ENCODE measurements at regions not wholly inside any gene's neighbourhood (a gene's known extent, or its start where the extent isn't known, plus 50 kb on each side); places are given as distances from the start of the nearest gene placed in this dataset.
"Not testable (repeated sequence)": the region's sequence is repeated elsewhere in the genome, so short reads cannot be mapped to it uniquely, and the experiment has no call there.

DNA sequence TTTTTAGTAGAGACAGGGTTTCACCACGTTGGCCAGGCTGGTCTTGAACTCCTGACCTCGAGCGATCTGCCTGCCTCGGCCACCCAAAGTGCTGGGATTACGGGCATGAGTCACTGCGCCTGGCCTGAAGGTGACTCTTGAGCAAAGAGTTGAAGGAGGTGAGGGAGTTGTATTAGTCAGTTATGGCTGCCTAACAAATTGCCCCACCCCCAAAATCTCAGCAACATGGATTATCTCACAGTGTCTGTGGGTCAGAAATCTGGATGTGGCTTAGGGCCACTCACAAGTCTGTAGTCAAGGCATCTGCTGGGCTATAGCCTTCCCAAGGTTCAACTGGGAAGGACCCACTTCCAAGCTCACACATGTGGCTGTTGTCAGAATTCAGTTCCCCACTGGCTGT lies 52.8 kb upstream of the ADGRE5 start:
- Histone ChIP-seq H3K36me3 (ENCODE audit: insufficient read depth, low read length) (no peaks in the 10 kb centered on the region), H3K4me3 (no peak overlapping the region), H3K9me3 (ENCODE audit: low read depth, low read length) (no peaks in the 10 kb centered on the region), H3K9ac (ENCODE audit: insufficient read length) (no peak overlapping the region), H3K27ac (no peak overlapping the region)
- DNase-seq (ENCODE audit: low read depth, low spot score), result no peak
- TF ChIP-seq FOXP2 (optimal IDR thresholded peaks at IDR 0.05; ENCODE audit: control extremely low read depth, extremely low read length, insufficient read depth) (no peak), POLR2AphosphoS5 (IDR thresholded peaks at IDR 0.05; ENCODE audit: borderline replicate concordance, low read depth, low read length) (no peak), EZH2 (IDR thresholded peaks at IDR 0.05) (no peak)

DNA sequence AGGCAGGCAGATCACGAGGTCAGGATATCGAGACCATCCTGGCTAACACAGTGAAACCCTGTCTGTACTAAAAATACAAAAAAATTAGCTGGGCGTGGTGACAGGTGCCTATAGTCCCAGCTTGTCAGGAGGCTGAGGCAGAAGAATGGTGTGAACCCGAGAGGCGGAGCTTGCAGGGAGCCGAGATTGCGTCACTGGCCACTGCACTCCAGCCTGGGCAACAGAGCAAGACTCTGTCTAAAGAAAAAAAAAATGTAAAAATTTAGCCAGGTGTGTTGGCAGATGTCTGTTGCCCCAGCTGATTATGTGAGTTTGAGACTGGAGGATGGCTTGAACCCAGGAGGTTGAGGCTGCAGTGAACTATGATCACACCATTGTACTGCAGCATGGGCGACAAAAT lies 54.2 kb upstream of the ADGRE5 start:
- not testable (repeated sequence) for H3K4me3 ChIP-seq; H3K27ac ChIP-seq; H3K9me3 ChIP-seq (ENCODE audit: low read depth, low read length); H3K9ac ChIP-seq (ENCODE audit: insufficient read length); H3K36me3 ChIP-seq (ENCODE audit: insufficient read depth, low read length); DNase-seq (ENCODE audit: low read depth, low spot score)

DNA sequence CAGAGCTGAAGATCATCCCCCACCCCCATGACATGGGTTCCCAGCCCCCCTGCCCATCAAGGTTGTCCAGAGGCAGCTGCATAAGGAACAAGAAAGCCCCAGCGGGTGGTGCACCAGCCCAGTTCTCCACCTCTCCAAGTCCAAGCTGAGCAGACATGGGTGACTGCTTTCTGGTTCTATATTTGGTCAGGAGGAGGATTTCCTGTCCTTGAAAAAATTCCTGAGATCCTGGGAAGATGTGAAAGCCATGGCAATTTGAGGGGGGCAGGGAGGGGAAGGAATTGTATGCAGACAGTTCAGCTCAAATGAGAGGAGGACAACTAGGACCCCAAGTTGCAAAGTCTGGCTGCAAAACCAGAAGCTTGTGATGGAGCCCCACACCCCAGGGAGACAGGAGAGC lies 55.4 kb upstream of the ADGRE5 start:
- TF ChIP-seq EZH2 (IDR thresholded peaks at IDR 0.05) (no peak), POLR2AphosphoS5 (IDR thresholded peaks at IDR 0.05; ENCODE audit: borderline replicate concordance, low read depth, low read length) (no peak), FOXP2 (optimal IDR thresholded peaks at IDR 0.05; ENCODE audit: control extremely low read depth, extremely low read length, insufficient read depth) (no peak)
- Histone ChIP-seq H3K9me3 (ENCODE audit: low read depth, low read length) (no peaks in the 10 kb centered on the region), H3K36me3 (ENCODE audit: insufficient read depth, low read length) (no peaks in the 10 kb centered on the region), H3K27ac (no peak overlapping the region), H3K9ac (ENCODE audit: insufficient read length) (no peak overlapping the region), H3K4me3 (no peak overlapping the region)
- no peak for DNase-seq (ENCODE audit: low read depth, low spot score)

DNA sequence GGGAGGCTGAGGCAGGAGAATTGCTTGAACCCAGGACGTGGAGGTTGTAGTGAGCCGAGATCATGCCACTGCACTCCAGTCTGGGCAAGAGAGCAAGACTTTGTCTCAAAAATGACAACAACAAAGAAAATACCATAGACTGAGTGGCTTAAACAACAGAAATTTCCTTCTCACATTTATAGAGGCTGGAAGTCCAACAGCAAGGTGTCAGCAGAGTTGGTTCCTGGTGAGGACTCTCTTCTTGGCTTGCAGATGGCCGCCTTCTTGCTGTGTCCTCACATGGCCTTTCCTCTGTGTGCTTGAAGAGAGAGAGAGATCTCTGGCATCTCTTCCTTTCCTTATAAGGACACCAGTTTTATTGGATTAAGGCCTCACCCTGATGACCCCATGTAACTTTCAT lies 56.1 kb upstream of the ADGRE5 start:
- Histone ChIP-seq H3K9ac (ENCODE audit: insufficient read length) (no peak overlapping the region), H3K27ac (no peak overlapping the region), H3K36me3 (ENCODE audit: insufficient read depth, low read length) (no peaks in the 10 kb centered on the region), H3K4me3 (no peak overlapping the region), H3K9me3 (ENCODE audit: low read depth, low read length) (no peaks in the 10 kb centered on the region)
- no peak for TF ChIP-seq FOXP2 (optimal IDR thresholded peaks at IDR 0.05; ENCODE audit: control extremely low read depth, extremely low read length, insufficient read depth)
- TF ChIP-seq POLR2AphosphoS5 (IDR thresholded peaks at IDR 0.05; ENCODE audit: borderline replicate concordance, low read depth, low read length), result no peak
- TF ChIP-seq EZH2 (IDR thresholded peaks at IDR 0.05), result no peak
- no peak for DNase-seq (ENCODE audit: low read depth, low spot score)

DNA sequence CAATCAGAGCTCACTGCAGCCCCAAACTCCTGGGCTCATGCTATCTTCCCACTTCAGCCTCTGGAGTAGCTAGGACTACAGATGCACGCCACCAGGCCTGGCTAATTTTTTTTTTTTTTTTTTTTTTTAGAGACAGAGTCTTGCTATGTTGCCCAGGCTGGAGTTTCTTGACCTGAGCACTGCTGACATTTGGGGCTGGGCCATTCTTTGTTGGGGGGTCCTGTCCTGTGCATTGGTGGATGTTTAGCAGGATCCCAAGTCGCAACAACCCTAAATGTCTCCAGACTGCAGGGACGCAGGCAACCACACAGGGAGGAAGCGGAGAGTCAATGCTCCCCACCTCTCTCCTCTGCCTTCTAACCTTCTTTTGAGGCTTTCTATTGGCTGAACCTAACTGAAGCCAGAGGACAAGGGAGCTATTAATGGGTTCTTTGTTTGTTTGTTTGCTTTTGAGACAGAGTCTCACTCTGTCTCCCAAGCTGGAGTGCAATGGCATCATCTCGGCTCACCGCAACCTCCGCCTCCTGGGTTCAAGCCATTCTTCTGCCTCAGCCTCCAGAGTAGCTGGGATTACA lies 58.3 kb upstream of the ADGRE5 start:
- Histone ChIP-seq H3K9ac (ENCODE audit: insufficient read length) (no peak overlapping the region), H3K9me3 (ENCODE audit: low read depth, low read length) (no peaks in the 10 kb centered on the region), H3K27ac (no peak overlapping the region), H3K36me3 (ENCODE audit: insufficient read depth, low read length) (no peaks in the 10 kb centered on the region), H3K4me3 (no peak overlapping the region)
- DNase-seq (ENCODE audit: low read depth, low spot score), result no peak
- TF ChIP-seq EZH2 (IDR thresholded peaks at IDR 0.05), result no peak
- no peak for TF ChIP-seq POLR2AphosphoS5 (IDR thresholded peaks at IDR 0.05; ENCODE audit: borderline replicate concordance, low read depth, low read length)
- no peak for TF ChIP-seq FOXP2 (optimal IDR thresholded peaks at IDR 0.05; ENCODE audit: control extremely low read depth, extremely low read length, insufficient read depth)

DNA sequence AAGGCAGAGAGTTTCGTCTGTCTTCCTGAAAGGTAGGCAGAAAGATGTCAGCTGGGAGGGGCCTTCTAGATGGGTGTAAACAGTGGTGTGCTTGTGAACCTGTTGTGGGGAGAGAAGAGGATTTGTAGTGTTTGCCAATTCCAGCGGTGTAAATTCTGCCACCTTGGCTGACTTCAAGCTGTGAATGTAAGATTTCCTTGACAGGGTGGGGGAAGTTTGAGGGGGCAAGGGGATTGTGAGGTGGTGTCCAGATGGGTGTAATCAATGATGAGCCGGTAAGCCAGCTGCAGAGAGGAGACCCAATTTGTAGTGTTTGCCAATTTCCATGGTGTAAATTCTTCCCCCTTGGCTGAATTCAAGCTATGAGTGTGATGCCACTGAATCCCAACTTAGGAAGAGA lies 61.0 kb upstream of the ADGRE5 start:
- H3K27ac ChIP-seq, result no peak overlapping the region
- TF ChIP-seq FOXP2 (optimal IDR thresholded peaks at IDR 0.05; ENCODE audit: control extremely low read depth, extremely low read length, insufficient read depth) (no peak), POLR2AphosphoS5 (IDR thresholded peaks at IDR 0.05; ENCODE audit: borderline replicate concordance, low read depth, low read length) (no peak), EZH2 (IDR thresholded peaks at IDR 0.05) (no peak)
- H3K36me3 ChIP-seq (ENCODE audit: insufficient read depth, low read length), result no peaks in the 10 kb centered on the region
- H3K9me3 ChIP-seq (ENCODE audit: low read depth, low read length), result no peaks in the 10 kb centered on the region
- DNase-seq (ENCODE audit: low read depth, low spot score), result no peak
- H3K9ac ChIP-seq (ENCODE audit: insufficient read length), result no peak overlapping the region
- H3K4me3 ChIP-seq, result no peak overlapping the region

DNA sequence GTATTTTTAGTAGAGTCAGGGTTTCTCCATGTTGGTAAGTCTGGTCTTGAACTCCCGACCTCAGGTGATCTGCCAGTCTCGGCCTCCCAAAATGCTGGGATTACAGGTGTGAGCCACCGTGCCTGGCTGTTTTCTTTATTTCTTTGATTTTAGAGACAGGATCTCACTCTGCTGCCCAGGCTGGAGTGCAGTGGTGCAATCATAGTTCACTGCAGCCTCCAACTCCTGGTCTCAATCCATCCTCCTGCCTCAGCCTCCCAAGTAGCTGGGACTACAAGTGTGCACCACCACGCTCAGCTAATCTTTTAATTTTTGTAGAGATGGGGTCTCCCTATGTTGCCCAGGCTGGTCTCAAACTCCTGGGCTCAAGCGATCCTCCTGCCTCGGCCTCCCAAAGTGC lies 61.5 kb upstream of the ADGRE5 start:
- not testable (repeated sequence) for H3K27ac ChIP-seq; H3K36me3 ChIP-seq (ENCODE audit: insufficient read depth, low read length); DNase-seq (ENCODE audit: low read depth, low spot score); H3K9me3 ChIP-seq (ENCODE audit: low read depth, low read length); H3K9ac ChIP-seq (ENCODE audit: insufficient read length); H3K4me3 ChIP-seq

DNA sequence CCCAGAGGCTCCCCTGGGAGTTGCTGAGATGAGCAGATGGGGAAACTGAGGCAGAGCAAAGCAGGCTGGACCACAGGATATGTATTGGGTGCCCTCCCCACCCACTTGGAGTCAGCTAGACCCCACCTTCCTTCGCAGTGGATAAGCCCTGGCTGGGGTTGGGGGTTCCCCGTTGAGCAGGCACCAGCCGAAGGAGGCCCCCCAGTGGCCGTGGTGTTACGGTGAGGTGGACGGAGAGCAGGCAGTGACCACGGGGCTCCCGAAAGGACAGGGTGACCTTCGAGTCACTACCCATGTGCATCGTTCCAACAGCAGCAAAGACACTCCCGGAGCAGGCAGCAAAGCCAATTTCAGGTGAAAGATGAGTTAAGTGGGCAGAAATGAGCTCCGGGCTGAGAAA lies 62.4 kb upstream of the ADGRE5 start:
- no peak for DNase-seq (ENCODE audit: low read depth, low spot score)
- no peak overlapping the region for H3K9ac ChIP-seq (ENCODE audit: insufficient read length)

DNA sequence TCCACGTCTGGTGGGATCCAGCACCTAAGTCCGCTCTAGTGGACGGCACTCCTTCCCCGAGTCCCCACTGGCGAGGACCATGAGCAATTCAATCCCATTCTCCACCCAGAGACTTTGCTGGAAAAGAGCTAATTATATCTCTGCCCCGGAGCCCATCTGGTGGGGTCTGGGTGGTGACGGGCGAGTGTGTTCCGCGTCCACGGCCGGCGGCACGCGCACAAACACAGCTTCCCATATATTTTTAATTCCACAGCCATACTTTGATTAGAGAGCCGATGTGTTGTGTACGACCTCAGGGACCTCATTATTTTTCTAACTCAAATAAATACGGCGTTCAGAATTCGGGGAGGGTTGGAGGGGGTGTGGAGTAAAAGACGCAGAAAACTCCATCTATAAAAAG lies 64.1 kb upstream of the ADGRE5 start:
- Histone ChIP-seq H3K9me3 (ENCODE audit: low read depth, low read length) (no peaks in the 10 kb centered on the region), H3K27ac (no peak overlapping the region), H3K36me3 (ENCODE audit: insufficient read depth, low read length) (no peaks in the 10 kb centered on the region), H3K4me3 (no peak overlapping the region), H3K9ac (ENCODE audit: insufficient read length) (no peak overlapping the region)
- no peak for DNase-seq (ENCODE audit: low read depth, low spot score)
- TF ChIP-seq EZH2 (IDR thresholded peaks at IDR 0.05) (no peak), FOXP2 (optimal IDR thresholded peaks at IDR 0.05; ENCODE audit: control extremely low read depth, extremely low read length, insufficient read depth) (no peak), POLR2AphosphoS5 (IDR thresholded peaks at IDR 0.05; ENCODE audit: borderline replicate concordance, low read depth, low read length) (no peak)

More for the DNA sequence above, 62.4 kb upstream of the ADGRE5 start:
- Histone ChIP-seq H3K4me3 (no peak overlapping the region), H3K9me3 (ENCODE audit: low read depth, low read length) (no peaks in the 10 kb centered on the region), H3K36me3 (ENCODE audit: insufficient read depth, low read length) (no peaks in the 10 kb centered on the region), H3K27ac (no peak overlapping the region)
- TF ChIP-seq FOXP2 (optimal IDR thresholded peaks at IDR 0.05; ENCODE audit: control extremely low read depth, extremely low read length, insufficient read depth) (no peak), POLR2AphosphoS5 (IDR thresholded peaks at IDR 0.05; ENCODE audit: borderline replicate concordance, low read depth, low read length) (no peak), EZH2 (IDR thresholded peaks at IDR 0.05) (no peak)

Measured in SK-N-MC (cell line).